OCI-LY3 (cell line): ENCODE measurements at regions not wholly inside any gene's neighbourhood (a gene's known extent, or its start where the extent isn't known, plus 50 kb on each side); places are given as distances from the start of the nearest gene placed in this dataset.

Source experiments
- H2AFZ ChIP-seq: fragments of 200-600, 300-600 bp; shearing (Covaris generic); 2 replicates; pipeline ENCODE4 v1.6.0; 2014; ENCODE audit warnings: antibody characterized with exemption, low read depth, low read length
- H3K27ac ChIP-seq: fragments of 200-600, 300-600 bp; sonication (generic); 2 replicates; pipeline ENCODE4 v1.5.1; 2014; ENCODE audit warnings: mild to moderate bottlenecking, low read length, moderate library complexity, mixed read lengths
- H3K27me3 ChIP-seq: fragments of 200-600, 300-600 bp; sonication (generic); 2 replicates; pipeline ENCODE4 v1.6.1; 2014; ENCODE audit warnings: low read depth, low read length, mixed read lengths
- H3K36me3 ChIP-seq: fragments of 200-600, 300-600 bp; sonication (generic); replicated peaks from 2 replicates; pipeline ENCODE3; 2014; ENCODE audit warnings: low read depth, low read length, mixed read lengths
- H3K4me1 ChIP-seq: fragments of 300-600, 200-600 bp; sonication (generic); 2 replicates; pipeline ENCODE4 v1.6.1; 2014; ENCODE audit warnings: low read length, mixed read lengths
- H3K4me2 ChIP-seq: fragments of 200-600, 300-600 bp; sonication (generic); 2 replicates; pipeline ENCODE4 v1.6.1; 2014; ENCODE audit warnings: low read length, mixed read lengths
- H3K4me3 ChIP-seq: fragments of 300-600, 200-600 bp; sonication (generic); 2 replicates; pipeline ENCODE4 v1.5.1; 2014; ENCODE audit warnings: antibody characterized with exemption, mild to moderate bottlenecking, low read length, moderate library complexity
- H3K79me2 ChIP-seq: fragments of 300-600, 200-600 bp; shearing (Covaris generic); 2 replicates; pipeline ENCODE4 v1.6.1; 2014; ENCODE audit warnings: mild to moderate bottlenecking, low read length, mixed read lengths
- H3K9ac ChIP-seq: fragments of 300-600, 200-600 bp; shearing (Covaris generic); 2 replicates; pipeline ENCODE4 v1.6.0; 2014; ENCODE audit warnings: mild to moderate bottlenecking, low read length, moderate library complexity
- H3K9me3 ChIP-seq: fragments of 200-600, 300-600 bp; shearing (Covaris generic); 2 replicates; pipeline ENCODE4 v1.6.1; 2014; ENCODE audit warnings: low read length, mixed read lengths; ENCODE audit not compliant: insufficient read depth
- H4K20me1 ChIP-seq: fragments of 200-600, 300-600 bp; sonication (generic); 2 replicates; pipeline ENCODE4 v1.6.1; 2016; ENCODE audit warnings: low read length, mixed read lengths; ENCODE audit not compliant: insufficient read depth
- CTCF ChIP-seq: fragments of 200-600, 300-600 bp; sonication (generic); IDR thresholded peaks from 2 replicates; pipeline ENCODE4 v1.5.1; 2014; ENCODE audit warnings: antibody characterized with exemption, low read length, low read depth
- EZH2phosphoT487 ChIP-seq: fragments of 200-600 bp; shearing (Covaris generic); IDR thresholded peaks from 2 replicates; pipeline ENCODE4 v1.6.1; 2018; ENCODE audit warnings: antibody characterized with exemption, mixed run types, low read depth

- Histone ChIP-seq H3K4me2 (no peak overlapping the region), H4K20me1 (no peaks in the 10 kb centered on the region), H3K27ac (no peak overlapping the region), H3K9me3 (0 out of 2 replicates have a peak, but pooled peaks cover 2% of the 10 kb centered on the region), H3K79me2 (no peaks in the 10 kb centered on the region), H3K4me1 (no peaks in the 10 kb centered on the region), H3K36me3 (no peaks in the 10 kb centered on the region), H2AFZ (no peak overlapping the region), H3K9ac (no peak overlapping the region), H3K4me3 (no peak overlapping the region), H3K27me3 (no peaks in the 10 kb centered on the region)
- no peak for TF ChIP-seq CTCF
- TF ChIP-seq EZH2phosphoT487, result no peak
Measured at GRCh38 chr13:50561739-50562138, 281.8 kb downstream of the DLEU7 start.

GRCh38 chr13:50566646-50567045 lies 276.8 kb downstream of the DLEU7 start:
- no peak for TF ChIP-seq CTCF
- Histone ChIP-seq H3K9ac (no peak overlapping the region), H3K4me2 (no peak overlapping the region), H3K4me1 (no peaks in the 10 kb centered on the region), H3K4me3 (no peak overlapping the region), H4K20me1 (no peaks in the 10 kb centered on the region), H3K27ac (no peak overlapping the region), H2AFZ (no peak overlapping the region), H3K79me2 (no peaks in the 10 kb centered on the region), H3K36me3 (no peaks in the 10 kb centered on the region), H3K9me3 (0 out of 2 replicates have a peak, but pooled peaks cover 9% of the 10 kb centered on the region), H3K27me3 (no peaks in the 10 kb centered on the region)

GRCh38 chr13:50572129-50572528 lies 271.4 kb downstream of the DLEU7 start:
- Histone ChIP-seq H3K36me3 (no peaks in the 10 kb centered on the region), H3K4me3 (no peak overlapping the region), H3K9me3 (0 out of 2 replicates have a peak, but pooled peaks cover 4% of the 10 kb centered on the region), H3K27ac (no peak overlapping the region), H4K20me1 (no peaks in the 10 kb centered on the region), H3K9ac (no peak overlapping the region), H3K4me2 (no peak overlapping the region), H3K4me1 (no peaks in the 10 kb centered on the region), H2AFZ (no peak overlapping the region), H3K27me3 (no peaks in the 10 kb centered on the region), H3K79me2 (no peaks in the 10 kb centered on the region)
- no peak for TF ChIP-seq EZH2phosphoT487
- no peak for TF ChIP-seq CTCF

- Histone ChIP-seq H3K27me3 (no peaks in the 10 kb centered on the region), H3K36me3 (no peaks in the 10 kb centered on the region), H4K20me1 (no peaks in the 10 kb centered on the region), H3K4me1 (no peaks in the 10 kb centered on the region), H3K4me2 (no peak overlapping the region), H2AFZ (no peak overlapping the region), H3K9ac (no peak overlapping the region), H3K27ac (no peak overlapping the region), H3K79me2 (no peaks in the 10 kb centered on the region), H3K9me3 (no peaks in the 10 kb centered on the region), H3K4me3 (no peak overlapping the region)
- TF ChIP-seq CTCF, result no peak
- TF ChIP-seq EZH2phosphoT487, result no peak
Measured at GRCh38 chr13:50573066-50573465, 270.4 kb downstream of the DLEU7 start.
